Stimulated activated CD4-positive, alpha-beta T cell treated with anti-CD3 and anti-CD28 coated beads, TNF-alpha, amount 100 ng/mL, for 1 hour (primary cell): ENCODE measurements at regions not wholly inside any gene's neighbourhood (a gene's known extent, or its start where the extent isn't known, plus 50 kb on each side); places are given as distances from the start of the nearest gene placed in this dataset.
A peak's percentile ranks its signal among the peaks of the same experiment; 100 is the strongest.
"Not testable (repeated sequence)": the region's sequence is repeated elsewhere in the genome, so short reads cannot be mapped to it uniquely, and the experiment has no call there.

ENCODE experiments used
- DNase-seq, 3 donors: peaks; one replicate each; pipeline ENCODE4 v3.0.0-alpha.2; 2020; ENCODE audit warnings: low read depth in 3 of 3, low spot score in 1 of 3

- no peak for DNase-seq
These were observed 151.8 kb downstream of the ZFP36L2 start for GRCh38 chr2:43074592-43075053.

- DNase-seq = no peak
These were observed 152.4 kb downstream of the ZFP36L2 start for GRCh38 chr2:43074052-43074451.

GRCh38 chr2:43073401-43073825 lies 153.0 kb downstream of the ZFP36L2 start:
- no peak for DNase-seq

GRCh38 chr2:43071599-43072550 lies 154.5 kb downstream of the ZFP36L2 start:
- no peak for DNase-seq

- no peak for DNase-seq
These were observed 155.5 kb downstream of the ZFP36L2 start for GRCh38 chr2:43070676-43071502.

GRCh38 chr2:43070030-43070429 lies 156.4 kb downstream of the ZFP36L2 start:
- no peak for DNase-seq

GRCh38 chr2:43068631-43069517 lies 157.5 kb downstream of the ZFP36L2 start:
- no peak for DNase-seq

- no peak for DNase-seq
These were observed 158.3 kb downstream of the ZFP36L2 start for GRCh38 chr2:43068041-43068533.

GRCh38 chr2:43067254-43068040 lies 159.0 kb downstream of the ZFP36L2 start:
- DNase-seq = no peak

- DNase-seq = not testable (repeated sequence)
These were observed 159.7 kb downstream of the ZFP36L2 start for GRCh38 chr2:43066541-43067253.

GRCh38 chr2:43065871-43066270 lies 160.5 kb downstream of the ZFP36L2 start:
- no peak for DNase-seq

- no peak for DNase-seq
These were observed 161.4 kb downstream of the ZFP36L2 start for GRCh38 chr2:43065036-43065435.

- not testable (repeated sequence) for DNase-seq
These were observed 163.3 kb downstream of the ZFP36L2 start for GRCh38 chr2:43063096-43063495.

GRCh38 chr2:43062058-43062457 lies 164.3 kb downstream of the ZFP36L2 start:
- no peak for DNase-seq

GRCh38 chr2:43060390-43061016 lies 165.9 kb downstream of the ZFP36L2 start:
- no peak for DNase-seq

- DNase-seq = peak; percentile 12 to 19 (median 17)
These were observed 167.1 kb downstream of the ZFP36L2 start for GRCh38 chr2:43059183-43059897.

- no peak for DNase-seq
These were observed 167.7 kb downstream of the ZFP36L2 start for GRCh38 chr2:43058726-43059110.
